WTC11 (cell line): ENCODE measurements at regions not wholly inside any gene's neighbourhood (a gene's known extent, or its start where the extent isn't known, plus 50 kb on each side); places are given as distances from the start of the nearest gene placed in this dataset.

Experiments used
- ELF4 ChIP-seq: sonication (generic); formaldehyde crosslinking; IDR thresholded peaks from 2 replicates; pipeline ENCODE4 v1.8.1; 2022; ENCODE audit warnings: low read depth, mild to moderate bottlenecking, moderate library complexity, missing genetic modification reagents
- NR3C1 ChIP-seq: sonication (generic); formaldehyde crosslinking; conservative IDR thresholded peaks from 2 replicates; pipeline ENCODE4 v1.8.1; 2023; ENCODE audit warnings: low read depth, mild to moderate bottlenecking, missing genetic modification reagents
- RELA ChIP-seq: sonication (generic); formaldehyde crosslinking; IDR thresholded peaks from 2 replicates; pipeline ENCODE4 v1.8.1; 2022; ENCODE audit warnings: missing genetic modification reagents, mild to moderate bottlenecking, borderline replicate concordance
- SMAD3 ChIP-seq: sonication (generic); formaldehyde crosslinking; IDR thresholded peaks from 2 replicates; pipeline ENCODE4 v1.8.0; 2022; ENCODE audit warnings: missing genetic modification reagents, mild to moderate bottlenecking, borderline replicate concordance
- SP1 ChIP-seq: sonication (generic); formaldehyde crosslinking; conservative IDR thresholded peaks from 2 replicates; pipeline ENCODE4 v1.8.1; 2022; ENCODE audit warnings: missing genetic modification reagents
- ZNF232 ChIP-seq: sonication (generic); formaldehyde crosslinking; IDR thresholded peaks from 2 replicates; pipeline ENCODE4 v1.8.0; 2022; ENCODE audit warnings: mild to moderate bottlenecking, missing genetic modification reagents
- TF ChIP-seq, protein P1 (sequence below): fragments of 200-600 bp; IDR thresholded peaks from 2 replicates; pipeline ENCODE4 v1.8.0; 2022; ENCODE audit warnings: antibody characterized with exemption

DNA sequence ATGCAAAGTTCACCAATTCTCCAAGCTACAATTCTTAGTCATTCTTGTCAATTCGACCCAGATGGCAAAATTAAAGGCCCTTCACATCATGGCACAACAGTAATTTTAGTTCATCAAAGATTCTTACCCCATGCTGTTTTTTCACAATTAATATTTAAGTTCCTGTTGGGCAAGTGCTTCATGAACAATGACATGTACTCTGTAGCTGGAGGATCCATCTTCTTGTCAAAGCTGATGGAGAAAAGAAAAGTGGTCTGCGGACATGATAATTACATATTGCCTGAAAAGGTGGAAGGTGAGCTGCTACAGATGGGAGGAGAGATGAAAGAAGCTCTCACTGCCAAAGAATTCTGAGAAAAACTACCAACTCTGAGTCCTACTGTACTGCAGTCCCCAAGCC, 1370.3 kb upstream of the SLC10A2 start:
- TF ChIP-seq NR3C1 (no peak), ELF4 (CRISPR knock-in tag) (no peak), SP1 (CRISPR knock-in tag) (no peak), RELA (CRISPR knock-in tag) (no peak), ZNF232 (CRISPR knock-in tag) (no peak), SMAD3 (no peak)
- TF ChIP-seq, protein P1, sequence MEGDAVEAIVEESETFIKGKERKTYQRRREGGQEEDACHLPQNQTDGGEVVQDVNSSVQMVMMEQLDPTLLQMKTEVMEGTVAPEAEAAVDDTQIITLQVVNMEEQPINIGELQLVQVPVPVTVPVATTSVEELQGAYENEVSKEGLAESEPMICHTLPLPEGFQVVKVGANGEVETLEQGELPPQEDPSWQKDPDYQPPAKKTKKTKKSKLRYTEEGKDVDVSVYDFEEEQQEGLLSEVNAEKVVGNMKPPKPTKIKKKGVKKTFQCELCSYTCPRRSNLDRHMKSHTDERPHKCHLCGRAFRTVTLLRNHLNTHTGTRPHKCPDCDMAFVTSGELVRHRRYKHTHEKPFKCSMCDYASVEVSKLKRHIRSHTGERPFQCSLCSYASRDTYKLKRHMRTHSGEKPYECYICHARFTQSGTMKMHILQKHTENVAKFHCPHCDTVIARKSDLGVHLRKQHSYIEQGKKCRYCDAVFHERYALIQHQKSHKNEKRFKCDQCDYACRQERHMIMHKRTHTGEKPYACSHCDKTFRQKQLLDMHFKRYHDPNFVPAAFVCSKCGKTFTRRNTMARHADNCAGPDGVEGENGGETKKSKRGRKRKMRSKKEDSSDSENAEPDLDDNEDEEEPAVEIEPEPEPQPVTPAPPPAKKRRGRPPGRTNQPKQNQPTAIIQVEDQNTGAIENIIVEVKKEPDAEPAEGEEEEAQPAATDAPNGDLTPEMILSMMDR = no peak
